ENCODE measurements at regions not wholly inside any gene's neighbourhood (a gene's known extent, or its start where the extent isn't known, plus 50 kb on each side); places are given as distances from the start of the nearest gene placed in this dataset.

- Histone ChIP-seq H2BK20ac (ENCODE audit: low read depth, low read length) (no peak overlapping the region), H3K9me1 (ENCODE audit: insufficient read depth, low read length) (no peaks in the 10 kb centered on the region), H3K9me3 (ENCODE audit: control insufficient read depth, insufficient read depth, low read length) (no peaks in the 10 kb centered on the region), H2BK120ac (ENCODE audit: low read depth, low read length) (no peak overlapping the region), H4K91ac (ENCODE audit: insufficient read depth, low read depth, low read length) (no peak overlapping the region), H3K9ac (ENCODE audit: low read depth, low read length) (no peak overlapping the region), H3K14ac (replicated peaks; ENCODE audit: low read depth, low read length) (no peak overlapping the region), H3K23ac (ENCODE audit: low read depth, low read length) (no peak overlapping the region), H2BK15ac (ENCODE audit: low read depth, low read length) (no peak overlapping the region), H4K8ac (ENCODE audit: low read depth in 2 of 2, low read length in 2 of 2) (no peak overlapping the region), H3K27me3 (ENCODE audit: control insufficient read depth, insufficient read depth, low read length) (no peaks in the 10 kb centered on the region), H2BK5ac (ENCODE audit: low read depth, low read length, poor library complexity, severe bottlenecking) (no peak overlapping the region), H3K4me3 (ENCODE audit: insufficient read depth, low read depth, low read length) (no peak overlapping the region), H2AK5ac (ENCODE audit: low read depth, low read length) (no peak overlapping the region), H3K18ac (ENCODE audit: low read depth, low read length) (no peak overlapping the region; the same call in 1 of the 2 replicates), H4K5ac (ENCODE audit: low read depth, low read length) (no peak overlapping the region), H3K36me3 (ENCODE audit: control insufficient read depth, insufficient read depth, low read length) (no peaks in the 10 kb centered on the region), H2AK9ac (replicated peaks; ENCODE audit: low read depth, low read length, poor library complexity) (no peak overlapping the region), H3K4me1 (ENCODE audit: control insufficient read depth, insufficient read depth, low read length) (no peaks in the 10 kb centered on the region; the same call in 1 of the 2 replicates), H3K56ac (ENCODE audit: extremely low read depth, insufficient read depth, low read length) (no peak overlapping the region), H3K4me2 (ENCODE audit: low read depth, low read length) (no peak overlapping the region), H3K4ac (ENCODE audit: low read depth, low read length) (no peak overlapping the region), H3K27ac (ENCODE audit: insufficient read depth, low read length) (no peak overlapping the region), H3K79me1 (ENCODE audit: low read depth in 1 of 2, low read length in 2 of 2) (no peaks in the 10 kb centered on the region), H2AFZ (replicated peaks; ENCODE audit: low read length, poor library complexity) (no peak overlapping the region), H4K20me1 (ENCODE audit: insufficient read depth, low read length) (no peaks in the 10 kb centered on the region)
- no peak for ATAC-seq (ENCODE audit: low read depth)
- BruUV-seq (replicated peaks), result no TSS peak
- TF ChIP-seq ELK1 (IDR thresholded peaks at IDR 0.05; ENCODE audit: borderline replicate concordance, low read depth, low read length) (no peak), NFE2L2 (IDR thresholded peaks at IDR 0.05; ENCODE audit: low read depth, low read length) (no peak), POLR2A (IDR thresholded peaks at IDR 0.05; ENCODE audit: low read depth, low read length) (no peak), CEBPB (IDR thresholded peaks at IDR 0.05; ENCODE audit: low read depth, low read length) (no peak), RAD21 (IDR thresholded peaks at IDR 0.05; ENCODE audit: low read length) (no peak), FOS (IDR thresholded peaks at IDR 0.05; ENCODE audit: low read depth, low read length) (no peak), RCOR1 (IDR thresholded peaks at IDR 0.05; ENCODE audit: insufficient replicate concordance, low read length) (no peak), MAFK (IDR thresholded peaks at IDR 0.05; ENCODE audit: low read depth, low read length) (no peak), RFX5 (IDR thresholded peaks at IDR 0.05; ENCODE audit: low read depth, low read length) (no peak), CHD1 (IDR thresholded peaks at IDR 0.05; ENCODE audit: low read depth, low read length) (no peak), USF2 (IDR thresholded peaks at IDR 0.05; ENCODE audit: low read depth, low read length) (no peak), BHLHE40 (IDR thresholded peaks at IDR 0.05; ENCODE audit: low read depth, low read length) (no peak), MAZ (IDR thresholded peaks at IDR 0.05; ENCODE audit: borderline replicate concordance, low read depth, low read length) (no peak)
- dilution Hi-C loops (cut with HindIII; ENCODE audit: low sequenced_read_pairs, unreplicated experiment), result no loop called here
- DNase-seq, result no peak
- ChIA-PET POLR2A (ENCODE audit: unreplicated experiment) (no interaction called here), CTCF (no interaction called here)
- intact Hi-C loops (cut with micrococcal nuclease), result loop anchor here (5.0 kb wide), 2 partner anchors 208 to 282 kb away; no protein-coding TSS in a partner anchor
- no CpG with 5 or more reads among the region's 3 CpGs for WGBS, 2 experiments (ENCODE audit: extremely low coverage in 2 of 2, insufficient read length in 1 of 2)
- in situ Hi-C loops (cut with MboI; ENCODE audit: low sequenced_read_pairs), result no loop called here
Observed at GRCh38 chr4:156685308-156685707, 286.3 kb downstream of the PDGFC start.
